22Rv1 (cell line): ENCODE measurements at regions not wholly inside any gene's neighbourhood (a gene's known extent, or its start where the extent isn't known, plus 50 kb on each side); places are given as distances from the start of the nearest gene placed in this dataset.

ENCODE experiments used
- CTCF ChIP-seq: fragments of 450-650 bp; IDR thresholded peaks from 2 replicates; pipeline ENCODE4 v1.5.1; 2017; ENCODE audit warnings: mild to moderate bottlenecking
- ZFX ChIP-seq: fragments of 450-650 bp; IDR thresholded peaks from 2 replicates; pipeline ENCODE4 v1.6.1; 2017; ENCODE audit warnings: antibody characterized with exemption, borderline replicate concordance

GRCh38 chrX:130498653-130499274 is 97.0 kb downstream of the RBMX2 start:
- TF ChIP-seq ZFX = no peak
- no peak for TF ChIP-seq CTCF
